ENCODE measurements at regions not wholly inside any gene's neighbourhood (a gene's known extent, or its start where the extent isn't known, plus 50 kb on each side); places are given as distances from the start of the nearest gene placed in this dataset.

GRCh38 chr5:173745557-173745956 is 129.1 kb upstream of the BOD1 start:
- POLR2A ChIA-PET (ENCODE audit: low non-redundant PET), result no interaction called here
- DNase-seq (ENCODE audit: low spot score), result no peak
- H3K27ac ChIP-seq, result no peak overlapping the region
- CTCF ChIA-PET, result no interaction called here
- TF ChIP-seq CTCF (conservative IDR thresholded peaks at IDR 0.05; ENCODE audit: low read depth), result no peak

GRCh38 chr5:173746047-173746646 is 129.7 kb upstream of the BOD1 start:
- ChIA-PET POLR2A (ENCODE audit: low non-redundant PET) (no interaction called here), CTCF (no interaction called here)
- no peak for DNase-seq (ENCODE audit: low spot score)
- TF ChIP-seq CTCF (conservative IDR thresholded peaks at IDR 0.05; ENCODE audit: low read depth), result no peak
- H3K27ac ChIP-seq, result no peak overlapping the region

- CTCF ChIA-PET, result no interaction called here
- no peak for TF ChIP-seq CTCF (conservative IDR thresholded peaks at IDR 0.05; ENCODE audit: low read depth)
Measured at GRCh38 chr5:173747876-173748275, 131.4 kb upstream of the BOD1 start.

GRCh38 chr5:173750538-173751265 is 134.3 kb upstream of the BOD1 start:
- no peak overlapping the region for H3K27ac ChIP-seq
- CTCF ChIA-PET, result interaction anchor here (0.6 kb wide), 1 partner anchor 137 kb away, joined by 3 read pairs; the partner anchor contains the start of gene CPEB4
- POLR2A ChIA-PET (ENCODE audit: low non-redundant PET), result no interaction called here
- no peak for DNase-seq (ENCODE audit: low spot score)
- no peak for TF ChIP-seq CTCF (conservative IDR thresholded peaks at IDR 0.05; ENCODE audit: low read depth)

More at GRCh38 chr5:173747876-173748275, 131.4 kb upstream of the BOD1 start:
- H3K27ac ChIP-seq, result no peak overlapping the region
- POLR2A ChIA-PET (ENCODE audit: low non-redundant PET), result no interaction called here
- DNase-seq (ENCODE audit: low spot score), result no peak

- ChIA-PET POLR2A (ENCODE audit: low non-redundant PET) (no interaction called here), CTCF (no interaction called here)
- DNase-seq (ENCODE audit: low spot score), result no peak
- no peak for TF ChIP-seq CTCF (conservative IDR thresholded peaks at IDR 0.05; ENCODE audit: low read depth)
- no peak overlapping the region for H3K27ac ChIP-seq
Measured at GRCh38 chr5:173751266-173751600, 134.8 kb upstream of the BOD1 start.

GRCh38 chr5:173752653-173753052 is 135.5 kb upstream of the CPEB4 start:
- no peak overlapping the region for H3K27ac ChIP-seq
- ChIA-PET POLR2A (ENCODE audit: low non-redundant PET) (no interaction called here), CTCF (no interaction called here)
- no peak for DNase-seq (ENCODE audit: low spot score)
- TF ChIP-seq CTCF (conservative IDR thresholded peaks at IDR 0.05; ENCODE audit: low read depth), result no peak
